ENCODE measurements at regions not wholly inside any gene's neighbourhood (a gene's known extent, or its start where the extent isn't known, plus 50 kb on each side); places are given as distances from the start of the nearest gene placed in this dataset.

DNA sequence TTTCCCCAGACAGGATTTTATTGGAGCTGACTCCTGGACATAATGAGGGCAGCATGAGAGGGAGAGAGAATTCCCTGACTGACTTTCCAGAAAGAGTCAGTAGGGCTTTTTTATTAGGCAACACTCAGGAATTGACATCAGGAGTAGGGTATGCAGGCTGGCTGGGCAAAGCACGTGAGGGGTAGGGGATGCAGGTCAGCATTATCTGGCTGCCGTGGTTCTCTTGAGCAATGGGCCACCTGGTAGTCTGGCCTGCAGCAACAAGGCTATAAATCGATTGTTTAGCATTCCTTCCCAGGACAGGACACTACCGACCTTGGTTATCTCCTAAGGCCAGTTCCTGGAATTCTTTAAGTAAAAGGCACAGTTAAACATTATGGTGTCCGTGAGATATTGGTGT lies 160.8 kb upstream of the AGAP1 start:
- Histone ChIP-seq H3K36me3 (no peaks in the 10 kb centered on the region), H3K4me1 (no peaks in the 10 kb centered on the region), H3K27me3 (no peaks in the 10 kb centered on the region), H3K27ac (no peak overlapping the region), H3K4me3 (no peak overlapping the region), H3K9me3 (no peaks in the 10 kb centered on the region)
- TF ChIP-seq, protein P1, sequence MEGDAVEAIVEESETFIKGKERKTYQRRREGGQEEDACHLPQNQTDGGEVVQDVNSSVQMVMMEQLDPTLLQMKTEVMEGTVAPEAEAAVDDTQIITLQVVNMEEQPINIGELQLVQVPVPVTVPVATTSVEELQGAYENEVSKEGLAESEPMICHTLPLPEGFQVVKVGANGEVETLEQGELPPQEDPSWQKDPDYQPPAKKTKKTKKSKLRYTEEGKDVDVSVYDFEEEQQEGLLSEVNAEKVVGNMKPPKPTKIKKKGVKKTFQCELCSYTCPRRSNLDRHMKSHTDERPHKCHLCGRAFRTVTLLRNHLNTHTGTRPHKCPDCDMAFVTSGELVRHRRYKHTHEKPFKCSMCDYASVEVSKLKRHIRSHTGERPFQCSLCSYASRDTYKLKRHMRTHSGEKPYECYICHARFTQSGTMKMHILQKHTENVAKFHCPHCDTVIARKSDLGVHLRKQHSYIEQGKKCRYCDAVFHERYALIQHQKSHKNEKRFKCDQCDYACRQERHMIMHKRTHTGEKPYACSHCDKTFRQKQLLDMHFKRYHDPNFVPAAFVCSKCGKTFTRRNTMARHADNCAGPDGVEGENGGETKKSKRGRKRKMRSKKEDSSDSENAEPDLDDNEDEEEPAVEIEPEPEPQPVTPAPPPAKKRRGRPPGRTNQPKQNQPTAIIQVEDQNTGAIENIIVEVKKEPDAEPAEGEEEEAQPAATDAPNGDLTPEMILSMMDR (IDR thresholded peaks at IDR 0.05): no peak
- intact Hi-C loops (cut with DNase I): no loop called here
- DNase-seq (ENCODE audit: low spot score in 2 of 2): no peak

DNA sequence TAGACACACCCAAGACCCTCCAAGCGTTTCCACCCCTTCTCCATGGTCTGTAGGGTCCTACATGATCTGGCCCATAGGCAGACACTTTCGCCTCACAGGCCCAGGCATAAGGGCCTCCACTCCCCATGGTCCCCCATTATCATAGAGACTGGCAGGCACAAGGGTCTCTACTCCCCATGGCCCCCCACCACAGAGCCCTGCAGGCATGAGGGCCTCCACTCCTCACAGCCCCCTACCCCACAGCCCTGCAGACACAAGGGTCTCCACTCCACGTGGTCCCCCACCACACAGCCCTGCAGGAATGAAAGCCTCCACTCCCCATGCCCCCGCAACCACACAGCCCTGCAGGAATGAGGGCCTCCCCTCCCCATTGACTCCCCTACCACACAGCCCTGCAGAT lies 159.7 kb upstream of the AGAP1 start:
- no peaks in the 10 kb centered on the region for H3K36me3 ChIP-seq

DNA sequence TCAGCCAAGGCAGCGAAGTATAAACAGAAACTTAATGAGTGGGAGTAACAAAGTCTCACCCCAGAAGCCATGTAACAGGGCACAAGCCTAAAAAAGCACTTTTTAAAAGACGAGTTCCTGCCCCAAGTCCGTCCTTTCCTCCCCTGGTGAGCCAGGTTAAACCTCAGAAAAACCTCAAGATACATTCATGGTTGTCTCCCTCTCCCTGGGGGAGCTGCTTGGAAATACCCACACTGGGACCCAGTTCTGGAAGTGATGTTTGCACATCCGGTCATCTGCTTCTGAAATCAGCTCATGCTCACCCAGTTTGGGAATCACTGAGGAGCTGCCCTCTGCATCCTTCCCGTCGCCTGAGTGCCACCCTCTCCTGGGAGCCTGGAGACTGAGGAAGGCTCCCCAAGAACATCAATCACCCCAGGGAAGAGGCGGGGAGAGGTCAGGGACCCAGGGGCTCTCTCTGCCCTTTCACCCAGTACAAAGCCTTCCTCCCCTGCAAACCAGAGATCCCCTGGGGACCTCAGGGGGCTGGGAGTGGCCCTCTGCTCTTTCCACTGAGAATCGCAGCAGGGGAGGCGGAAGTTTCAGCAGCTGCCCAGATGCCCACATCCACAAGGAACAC lies 150.6 kb upstream of the AGAP1 start:
- Histone ChIP-seq H3K4me1 (no peaks in the 10 kb centered on the region), H3K27me3 (no peaks in the 10 kb centered on the region), H3K4me3 (no peak overlapping the region), H3K27ac (no peak overlapping the region), H3K36me3 (no peaks in the 10 kb centered on the region), H3K9me3 (no peaks in the 10 kb centered on the region)
- intact Hi-C loops (cut with DNase I): no loop called here
- no peak for DNase-seq (ENCODE audit: low spot score in 2 of 2)
- TF ChIP-seq, protein P1 (IDR thresholded peaks at IDR 0.05): no peak

More for the DNA sequence above, 159.7 kb upstream of the AGAP1 start:
- DNase-seq (ENCODE audit: low spot score in 2 of 2): no peak
- Histone ChIP-seq H3K4me1 (no peaks in the 10 kb centered on the region), H3K27ac (no peak overlapping the region), H3K27me3 (no peaks in the 10 kb centered on the region), H3K4me3 (no peak overlapping the region), H3K9me3 (no peaks in the 10 kb centered on the region)
- intact Hi-C loops (cut with DNase I): no loop called here
- TF ChIP-seq, protein P1 (IDR thresholded peaks at IDR 0.05): no peak

DNA sequence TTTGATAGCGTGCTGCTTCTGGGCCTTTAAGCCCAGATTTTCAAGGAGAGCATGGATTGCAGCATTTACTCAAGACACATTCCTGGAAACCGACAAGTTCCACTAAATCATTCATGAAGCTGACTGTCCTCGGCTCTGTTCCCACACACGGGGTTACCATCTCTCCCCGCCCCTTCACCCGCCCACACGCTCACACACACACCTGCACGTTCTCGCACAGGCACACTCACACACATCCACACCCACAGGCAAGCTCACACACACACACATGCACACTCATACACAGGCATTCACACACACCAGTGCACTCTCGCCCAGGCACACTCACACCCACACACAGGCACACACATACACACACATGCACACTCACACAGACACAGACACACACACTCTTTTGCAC lies 150.0 kb upstream of the AGAP1 start:
- no peaks in the 10 kb centered on the region for H3K27me3 ChIP-seq
- no peaks in the 10 kb centered on the region for H3K4me1 ChIP-seq
- H3K36me3 ChIP-seq: no peaks in the 10 kb centered on the region
- no peak overlapping the region for H3K27ac ChIP-seq
- no peak overlapping the region for H3K4me3 ChIP-seq
- no peak for DNase-seq (ENCODE audit: low spot score in 2 of 2)
- intact Hi-C loops (cut with DNase I): no loop called here
- TF ChIP-seq, protein P1 (IDR thresholded peaks at IDR 0.05): no peak
- no peaks in the 10 kb centered on the region for H3K9me3 ChIP-seq

DNA sequence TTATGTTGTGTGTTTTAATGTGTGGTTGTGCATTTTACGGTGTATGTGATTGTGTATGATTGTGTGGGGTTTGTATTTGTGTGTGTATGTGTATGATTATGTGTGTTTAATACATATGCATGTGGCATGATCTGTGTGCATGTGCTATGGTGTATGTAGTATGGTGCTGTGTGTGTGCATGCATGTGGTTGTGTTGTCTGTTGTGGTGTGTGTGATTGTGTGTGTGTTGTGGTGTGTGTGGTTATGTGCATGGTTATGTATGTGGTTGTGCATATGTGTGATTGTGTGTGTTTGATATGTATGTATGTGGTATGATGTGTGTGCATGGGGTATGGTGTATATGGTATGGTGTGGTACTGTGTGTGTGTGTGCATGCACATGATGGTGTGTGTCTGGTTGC lies 148.1 kb upstream of the AGAP1 start:
- Histone ChIP-seq H3K4me1 (no peaks in the 10 kb centered on the region), H3K4me3 (no peak overlapping the region), H3K27ac (no peak overlapping the region), H3K36me3 (no peaks in the 10 kb centered on the region), H3K27me3 (no peaks in the 10 kb centered on the region), H3K9me3 (no peaks in the 10 kb centered on the region)
- TF ChIP-seq, protein P1 (IDR thresholded peaks at IDR 0.05): no peak
- no peak for DNase-seq (ENCODE audit: low spot score in 2 of 2)
- intact Hi-C loops (cut with DNase I): no loop called here

DNA sequence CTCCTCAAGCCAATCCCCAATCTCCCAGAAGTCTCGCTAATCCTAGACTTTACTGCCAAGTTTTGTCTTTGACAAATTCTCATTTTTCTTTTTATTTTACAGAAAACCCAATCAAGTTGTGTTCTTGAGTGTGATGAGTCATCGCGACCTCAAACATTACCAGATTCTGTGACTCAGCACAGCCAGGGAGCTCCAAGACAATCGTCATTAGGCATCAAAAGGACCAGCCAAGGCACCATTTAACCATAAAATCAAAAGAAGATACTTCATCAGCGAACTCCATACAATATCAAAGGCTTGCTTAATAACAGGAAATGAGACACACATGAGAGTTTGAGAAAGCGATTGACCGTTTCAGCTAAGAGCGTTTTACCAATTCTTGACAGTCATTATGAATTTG lies 146.2 kb upstream of the AGAP1 start:
- intact Hi-C loops (cut with DNase I): no loop called here
- Histone ChIP-seq H3K4me1 (no peaks in the 10 kb centered on the region), H3K36me3 (no peaks in the 10 kb centered on the region), H3K4me3 (no peak overlapping the region), H3K9me3 (no peaks in the 10 kb centered on the region), H3K27ac (no peak overlapping the region), H3K27me3 (no peaks in the 10 kb centered on the region)
- TF ChIP-seq, protein P1 (IDR thresholded peaks at IDR 0.05): no peak
- no peak for DNase-seq (ENCODE audit: low spot score in 2 of 2)
